H9 (cell line): ENCODE measurements at regions not wholly inside any gene's neighbourhood (a gene's known extent, or its start where the extent isn't known, plus 50 kb on each side); places are given as distances from the start of the nearest gene placed in this dataset.

ENCODE experiments used
- DNase-seq: peaks from one replicate; pipeline ENCODE4 v3.0.0-alpha.2; 2017
- H2AFZ ChIP-seq: one replicate; pipeline ENCODE4 v1.6.1; 2013; ENCODE audit warnings: mild to moderate bottlenecking, low read length, control low read depth, moderate library complexity
- H2AK5ac ChIP-seq: 2 replicates; pipeline ENCODE4 v1.6.1; 2013; ENCODE audit warnings: low read length, control low read depth, mixed read lengths; ENCODE audit not compliant: insufficient read length
- H2BK120ac ChIP-seq: one replicate; pipeline ENCODE4 v1.6.1; 2013; ENCODE audit warnings: low read depth, mild to moderate bottlenecking, low read length, control low read depth, inconsistent platforms; ENCODE audit not compliant: poor library complexity, severe bottlenecking
- H2BK12ac ChIP-seq: 2 replicates; pipeline ENCODE4 v1.6.1; 2013; ENCODE audit warnings: low read length, control low read depth, mixed read lengths, low read depth; ENCODE audit not compliant: insufficient read length
- H2BK15ac ChIP-seq: 2 replicates; pipeline ENCODE4 v1.6.1; 2013; ENCODE audit warnings: low read depth, low read length, control low read depth
- H2BK20ac ChIP-seq: one replicate; pipeline ENCODE4 v1.6.1; 2013; ENCODE audit warnings: low read depth, mild to moderate bottlenecking, low read length, control low read depth, inconsistent platforms; ENCODE audit not compliant: poor library complexity, severe bottlenecking
- H2BK5ac ChIP-seq: 2 replicates; pipeline ENCODE4 v1.6.1; 2013; ENCODE audit warnings: low read length, control low read depth, mixed read lengths; ENCODE audit not compliant: insufficient read length
- H3K14ac ChIP-seq: 2 replicates; pipeline ENCODE4 v1.6.1; 2013; ENCODE audit warnings: low read length, control low read depth; ENCODE audit not compliant: insufficient read depth
- H3K18ac ChIP-seq: 2 replicates; pipeline ENCODE4 v1.6.1; 2013; ENCODE audit warnings: low read depth, mild to moderate bottlenecking, mixed read lengths, low read length, control low read depth; ENCODE audit not compliant: insufficient read length
- H3K23ac ChIP-seq: 2 replicates; pipeline ENCODE4 v1.6.1; 2013; ENCODE audit warnings: low read length, control low read depth, mixed read lengths, low read depth; ENCODE audit not compliant: insufficient read length
- H3K23me2 ChIP-seq: 2 replicates; pipeline ENCODE4 v1.6.1; 2013; ENCODE audit warnings: low read depth, mild to moderate bottlenecking, mixed read lengths, low read length, control low read depth; ENCODE audit not compliant: insufficient read length, poor library complexity, severe bottlenecking
- H3K27ac ChIP-seq: 2 replicates; pipeline ENCODE4 v1.5.1; 2013; ENCODE audit warnings: low read length, control low read depth, mixed read lengths, low read depth; ENCODE audit not compliant: insufficient read length
- H3K27me3 ChIP-seq: 2 replicates; pipeline ENCODE4 v1.6.1; 2013; ENCODE audit warnings: low read length, control low read depth, inconsistent platforms; ENCODE audit not compliant: insufficient read depth
- H3K4ac ChIP-seq: 2 replicates; pipeline ENCODE4 v1.6.1; 2013; ENCODE audit warnings: low read depth, mild to moderate bottlenecking, control low read depth, inconsistent platforms, low read length, moderate library complexity
- H3K4me1 ChIP-seq: 2 replicates; pipeline ENCODE4 v1.6.1; 2013; ENCODE audit warnings: low read length, control low read depth, inconsistent platforms; ENCODE audit not compliant: insufficient read depth
- H3K4me2 ChIP-seq: 2 replicates; pipeline ENCODE4 v1.6.1; 2013; ENCODE audit warnings: low read length, control low read depth, mixed read lengths; ENCODE audit not compliant: insufficient read length, insufficient read depth
- H3K56ac ChIP-seq: 2 replicates; pipeline ENCODE4 v1.6.1; 2013; ENCODE audit warnings: low read depth, mild to moderate bottlenecking, mixed read lengths, low read length, control low read depth; ENCODE audit not compliant: insufficient read length
- H3K79me1 ChIP-seq: 2 replicates; pipeline ENCODE4 v1.6.1; 2013; ENCODE audit warnings: low read depth, mild to moderate bottlenecking, moderate library complexity, low read length, control low read depth, inconsistent platforms; ENCODE audit not compliant: insufficient read depth, poor library complexity, severe bottlenecking
- H3K79me2 ChIP-seq: 2 replicates; pipeline ENCODE4 v1.6.1; 2013; ENCODE audit warnings: low read length, control low read depth, inconsistent platforms; ENCODE audit not compliant: insufficient read depth
- H3K9ac ChIP-seq: 2 replicates; pipeline ENCODE4 v1.6.1; 2013; ENCODE audit warnings: low read length, control low read depth, mixed read lengths; ENCODE audit not compliant: insufficient read length; ENCODE audit errors: extremely low read depth
- H3K9me3 ChIP-seq: one replicate; pipeline ENCODE4 v1.6.1; 2013; ENCODE audit warnings: low read depth, low read length, inconsistent platforms; ENCODE audit not compliant: control insufficient read depth
- H3T11ph ChIP-seq: one replicate; pipeline ENCODE4 v1.6.1; 2013; ENCODE audit warnings: mild to moderate bottlenecking, low read length, control low read depth, inconsistent platforms
- H4K20me1 ChIP-seq: one replicate; pipeline ENCODE4 v1.6.1; 2013; ENCODE audit not compliant: control insufficient read depth, insufficient read length, insufficient read depth
- H4K5ac ChIP-seq: 2 replicates; pipeline ENCODE4 v1.6.1; 2013; ENCODE audit warnings: low read depth, mild to moderate bottlenecking, mixed read lengths, low read length, control low read depth; ENCODE audit not compliant: insufficient read length
- H4K8ac ChIP-seq: replicated peaks from 2 replicates; pipeline ENCODE4 v1.6.1; 2013; ENCODE audit warnings: low read length, control low read depth, mixed read lengths, low read depth; ENCODE audit not compliant: insufficient read length
- H4K91ac ChIP-seq: 2 replicates; pipeline ENCODE4 v1.6.1; 2013; ENCODE audit warnings: low read depth, mild to moderate bottlenecking, moderate library complexity, mixed read lengths, low read length, control low read depth; ENCODE audit not compliant: insufficient read length
- H3K27ac Mint-ChIP-seq, 3 experiments: 2 replicates in 2 of 3; 3 replicates in 1 of 3; pipeline ENCODE4 v1.8.0; 2020 to 2021; ENCODE audit warnings: mixed read lengths in 3 of 3, mild to moderate bottlenecking in 1 of 3, moderate library complexity in 1 of 3
- H3K27me3 Mint-ChIP-seq: 2 replicates; pipeline ENCODE4 v1.8.0; 2021; ENCODE audit warnings: low read depth, mild to moderate bottlenecking, moderate library complexity, mixed read lengths
- H3K36me3 Mint-ChIP-seq, 3 experiments: 2 replicates in 2 of 3; 3 replicates in 1 of 3; pipeline ENCODE4 v1.8.0; 2020 to 2021; ENCODE audit warnings: low read depth in 3 of 3, mixed read lengths in 3 of 3; ENCODE audit not compliant: insufficient read depth in 1 of 3
- H3K4me1 Mint-ChIP-seq, 2 experiments: 2 replicates each; pipeline ENCODE4 v1.8.0; 2020; ENCODE audit warnings: mixed read lengths in 2 of 2
- H3K4me3 Mint-ChIP-seq, 2 experiments: 2 replicates in 1 of 2; 3 replicates in 1 of 2; pipeline ENCODE4 v1.8.0; 2020 to 2021; ENCODE audit warnings: mild to moderate bottlenecking in 2 of 2, mixed read lengths in 2 of 2, moderate library complexity in 1 of 2
- H3K9me3 Mint-ChIP-seq, 2 experiments: 2 replicates in 1 of 2; 3 replicates in 1 of 2; pipeline ENCODE4 v1.8.0; 2020; ENCODE audit warnings: mild to moderate bottlenecking in 2 of 2, mixed read lengths in 2 of 2, moderate library complexity in 1 of 2
- WGBS: extraction: QIAGEN DNeasy Blood & Tissue Kit; methylation state at CpG from one replicate; pipeline ENCODE4 v1.1.7; 2013; ENCODE audit warnings: missing lambda C conversion rate, low lambda C conversion rate, mixed read lengths; ENCODE audit not compliant: insufficient read length; ENCODE audit errors: extremely low coverage; 5-methylcytosine and 5-hydroxymethylcytosine counted together
- TF ChIP-seq, protein P1 (sequence below): fragments of 200-600 bp; sonication (generic); conservative IDR thresholded peaks from 3 replicates; pipeline ENCODE4 v1.8.0; 2021; ENCODE audit warnings: antibody characterized with exemption, mild to moderate bottlenecking

DNA sequence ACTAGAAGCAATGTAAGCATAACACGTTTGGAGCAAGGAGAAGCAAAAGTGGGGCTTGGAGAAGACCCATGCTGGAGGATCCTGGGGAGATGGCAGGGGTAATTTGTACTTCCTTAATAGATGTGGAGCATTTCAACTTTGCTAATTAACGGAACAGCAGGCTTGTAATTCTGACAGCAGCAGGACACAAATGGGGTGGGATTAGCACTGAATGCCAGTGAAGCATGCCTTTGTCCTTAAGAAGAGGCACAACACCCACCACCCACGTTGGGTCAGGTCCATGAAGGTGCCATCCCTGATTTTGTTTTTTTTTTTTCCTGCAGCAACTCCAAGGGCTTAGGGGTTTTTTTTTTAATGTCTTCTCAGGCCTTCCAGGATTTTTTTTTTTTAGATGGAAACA lies 231.9 kb upstream of the ROPN1 start:
- Histone ChIP-seq H3K14ac (no peak overlapping the region), H2BK12ac (no peak overlapping the region), H4K8ac (no peak overlapping the region), H4K91ac (no peak overlapping the region), H3K4me2 (no peak overlapping the region), H2BK5ac (no peak overlapping the region), H2BK120ac (no peak overlapping the region), H3K56ac (no peak overlapping the region), H3K79me1 (no peaks in the 10 kb centered on the region), H4K20me1 (no peaks in the 10 kb centered on the region), H3K9me3 (no peaks in the 10 kb centered on the region), H2AK5ac (no peak overlapping the region), H3K23ac (no peak overlapping the region), H3K4ac (no peak overlapping the region), H3K4me1 (no peaks in the 10 kb centered on the region), H3K27ac (no peak overlapping the region), H3K9ac (no peak overlapping the region), H4K5ac (no peak overlapping the region), H3K18ac (no peak overlapping the region), H2BK20ac (no peak overlapping the region), H3K23me2 (no peaks in the 10 kb centered on the region), H2AFZ (no peak overlapping the region), H2BK15ac (no peak overlapping the region), H3K79me2 (no peaks in the 10 kb centered on the region), H3T11ph (no peak overlapping the region), H3K27me3 (no peaks in the 10 kb centered on the region)
- Mint-ChIP-seq H3K27me3 (no peaks in the 10 kb centered on the region), H3K27ac (peak overlapping the region in 1 of 3 experiments; percentile 50; a peak in 1 of 7 replicates), H3K4me3 (no peak overlapping the region), H3K9me3 (peaks cover 5 to 6% of the 10 kb centered on the region in 2 experiments; a peak in 4 of 5 replicates), H3K36me3 (peaks cover 2 to 6% (median 2%) of the 10 kb centered on the region in 3 experiments; a peak in 6 of 7 replicates), H3K4me1 (peaks cover 10 to 24% of the 10 kb centered on the region in 2 experiments)
- WGBS, result no CpG with 5 or more reads among the region's 3 CpGs
- DNase-seq, result no peak
- TF ChIP-seq, protein P1, sequence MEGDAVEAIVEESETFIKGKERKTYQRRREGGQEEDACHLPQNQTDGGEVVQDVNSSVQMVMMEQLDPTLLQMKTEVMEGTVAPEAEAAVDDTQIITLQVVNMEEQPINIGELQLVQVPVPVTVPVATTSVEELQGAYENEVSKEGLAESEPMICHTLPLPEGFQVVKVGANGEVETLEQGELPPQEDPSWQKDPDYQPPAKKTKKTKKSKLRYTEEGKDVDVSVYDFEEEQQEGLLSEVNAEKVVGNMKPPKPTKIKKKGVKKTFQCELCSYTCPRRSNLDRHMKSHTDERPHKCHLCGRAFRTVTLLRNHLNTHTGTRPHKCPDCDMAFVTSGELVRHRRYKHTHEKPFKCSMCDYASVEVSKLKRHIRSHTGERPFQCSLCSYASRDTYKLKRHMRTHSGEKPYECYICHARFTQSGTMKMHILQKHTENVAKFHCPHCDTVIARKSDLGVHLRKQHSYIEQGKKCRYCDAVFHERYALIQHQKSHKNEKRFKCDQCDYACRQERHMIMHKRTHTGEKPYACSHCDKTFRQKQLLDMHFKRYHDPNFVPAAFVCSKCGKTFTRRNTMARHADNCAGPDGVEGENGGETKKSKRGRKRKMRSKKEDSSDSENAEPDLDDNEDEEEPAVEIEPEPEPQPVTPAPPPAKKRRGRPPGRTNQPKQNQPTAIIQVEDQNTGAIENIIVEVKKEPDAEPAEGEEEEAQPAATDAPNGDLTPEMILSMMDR, result no peak
